Prostate gland (tissue), 2 donors: ENCODE measurements at regions not wholly inside any gene's neighbourhood (a gene's known extent, or its start where the extent isn't known, plus 50 kb on each side); places are given as distances from the start of the nearest gene placed in this dataset.

Experiments used
- POLR2AphosphoS5 ChIP-seq: sonication (generic); formaldehyde crosslinking; IDR thresholded peaks from one replicate; pipeline ENCODE4 v1.6.1; 2017; ENCODE audit warnings: antibody characterized with exemption
- TF ChIP-seq, protein P1 (sequence below), 4 experiments: fragments of 200-600 bp in 2 of 4; fragments of 450-650 bp in 2 of 4; sonication (generic) in 2 of 4; IDR thresholded peaks; 1 replicate in 3 of 4; 2 replicates in 1 of 4; pipeline ENCODE4 v1.5.1; 2016 to 2019; ENCODE audit warnings: antibody characterized with exemption in 4 of 4, mild to moderate bottlenecking in 2 of 4, moderate library complexity in 2 of 4

DNA sequence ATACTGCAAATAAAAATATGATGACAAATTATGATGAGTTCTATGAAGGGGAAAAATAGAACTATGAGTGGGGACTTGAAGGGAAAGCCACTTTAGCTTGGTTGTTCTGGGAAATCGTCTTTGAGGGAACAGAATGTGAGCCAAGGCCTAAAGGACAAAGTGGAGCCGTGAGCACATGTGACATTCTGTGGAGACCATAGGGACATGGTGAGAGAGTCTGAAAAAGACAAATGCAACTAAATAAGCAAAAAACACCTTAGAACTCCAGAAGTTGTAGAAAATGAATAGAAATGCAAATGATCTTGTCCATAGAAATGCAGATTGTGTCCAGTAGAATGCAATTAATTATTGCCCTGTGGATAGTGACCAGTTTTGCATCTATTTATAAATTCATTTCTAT lies 86.8 kb upstream of the ANKRD10 start:
- TF ChIP-seq, protein P1, sequence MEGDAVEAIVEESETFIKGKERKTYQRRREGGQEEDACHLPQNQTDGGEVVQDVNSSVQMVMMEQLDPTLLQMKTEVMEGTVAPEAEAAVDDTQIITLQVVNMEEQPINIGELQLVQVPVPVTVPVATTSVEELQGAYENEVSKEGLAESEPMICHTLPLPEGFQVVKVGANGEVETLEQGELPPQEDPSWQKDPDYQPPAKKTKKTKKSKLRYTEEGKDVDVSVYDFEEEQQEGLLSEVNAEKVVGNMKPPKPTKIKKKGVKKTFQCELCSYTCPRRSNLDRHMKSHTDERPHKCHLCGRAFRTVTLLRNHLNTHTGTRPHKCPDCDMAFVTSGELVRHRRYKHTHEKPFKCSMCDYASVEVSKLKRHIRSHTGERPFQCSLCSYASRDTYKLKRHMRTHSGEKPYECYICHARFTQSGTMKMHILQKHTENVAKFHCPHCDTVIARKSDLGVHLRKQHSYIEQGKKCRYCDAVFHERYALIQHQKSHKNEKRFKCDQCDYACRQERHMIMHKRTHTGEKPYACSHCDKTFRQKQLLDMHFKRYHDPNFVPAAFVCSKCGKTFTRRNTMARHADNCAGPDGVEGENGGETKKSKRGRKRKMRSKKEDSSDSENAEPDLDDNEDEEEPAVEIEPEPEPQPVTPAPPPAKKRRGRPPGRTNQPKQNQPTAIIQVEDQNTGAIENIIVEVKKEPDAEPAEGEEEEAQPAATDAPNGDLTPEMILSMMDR (IDR thresholded peaks at IDR 0.05) = no peak
- no peak for TF ChIP-seq POLR2AphosphoS5
